ENCODE measurements at regions not wholly inside any gene's neighbourhood (a gene's known extent, or its start where the extent isn't known, plus 50 kb on each side); places are given as distances from the start of the nearest gene placed in this dataset.

DNA sequence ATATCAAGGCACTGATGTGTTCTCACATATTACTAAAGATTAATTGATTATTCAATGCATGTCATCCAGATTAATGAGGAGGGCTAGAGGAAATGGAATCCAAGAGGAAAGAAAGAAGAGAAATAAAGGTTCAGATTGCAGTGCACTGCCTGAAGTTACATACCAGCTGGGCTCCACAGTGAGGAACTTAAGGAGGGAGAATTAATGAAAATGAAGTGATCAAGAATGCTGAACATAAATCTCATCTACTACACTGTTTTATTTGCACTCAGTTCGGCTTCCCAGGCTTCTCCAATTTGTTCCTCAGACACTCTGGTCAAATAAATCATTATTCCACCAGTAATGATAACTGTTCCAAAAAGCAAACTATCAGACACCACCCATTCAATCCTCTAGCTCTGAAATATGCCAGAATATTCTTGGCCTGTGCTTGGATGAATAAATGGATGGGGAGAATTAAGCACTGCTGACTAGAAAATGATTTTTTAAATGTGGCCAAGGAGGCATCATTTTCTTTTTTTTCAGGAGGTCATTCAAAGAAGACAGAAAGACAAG is 88.6 kb upstream of the FBN2 start:
- no peak overlapping the region for H3K4me3 ChIP-seq (replicated peaks in 1 of 2; ENCODE audit: low read depth in 2 of 2, low read length in 2 of 2)
- no peak for TF ChIP-seq CTCF (IDR thresholded peaks at IDR 0.05; ENCODE audit: low read depth, low read length)
- DNase-seq (ENCODE audit: low read depth in 2 of 2): no peak

DNA sequence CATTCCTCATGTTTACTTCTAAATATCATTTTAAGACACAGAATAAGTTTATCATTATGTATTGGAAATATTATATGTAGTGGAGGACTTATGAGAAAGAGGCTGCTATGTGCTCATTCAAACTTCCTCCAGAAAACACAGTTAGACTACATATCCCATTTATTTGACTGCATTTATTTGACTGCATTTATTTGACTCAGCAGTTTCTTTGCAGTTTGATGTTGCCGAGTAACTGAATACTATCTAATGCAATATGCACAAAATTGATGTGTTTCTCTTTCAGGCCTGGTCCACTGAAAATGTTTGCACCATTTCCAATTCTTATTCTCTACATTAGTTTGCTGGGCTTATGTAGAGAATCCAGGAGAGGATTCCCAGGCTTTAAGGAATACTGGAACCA is 89.9 kb upstream of the FBN2 start:
- TF ChIP-seq CTCF (IDR thresholded peaks at IDR 0.05; ENCODE audit: low read depth, low read length): no peak
- no peak for DNase-seq (ENCODE audit: low read depth in 2 of 2)
- no peak overlapping the region for H3K4me3 ChIP-seq (replicated peaks in 1 of 2; ENCODE audit: low read depth in 2 of 2, low read length in 2 of 2)

GRCh38 chr5:128629157-128629556 is 91.1 kb upstream of the FBN2 start:
- TF ChIP-seq CTCF (IDR thresholded peaks at IDR 0.05; ENCODE audit: low read depth, low read length): no peak
- H3K4me3 ChIP-seq (replicated peaks in 1 of 2; ENCODE audit: low read depth in 2 of 2, low read length in 2 of 2): no peak overlapping the region
- peak in 1 of 2 donors; percentile 17 for DNase-seq (ENCODE audit: low read depth in 2 of 2)

GRCh38 chr5:128630121-128630520 is 92.1 kb upstream of the FBN2 start:
- DNase-seq (ENCODE audit: low read depth in 2 of 2): no peak
- no peak for TF ChIP-seq CTCF (IDR thresholded peaks at IDR 0.05; ENCODE audit: low read depth, low read length)
- H3K4me3 ChIP-seq (replicated peaks in 1 of 2; ENCODE audit: low read depth in 2 of 2, low read length in 2 of 2): no peak overlapping the region

- TF ChIP-seq CTCF (IDR thresholded peaks at IDR 0.05; ENCODE audit: low read depth, low read length): no peak
- DNase-seq (ENCODE audit: low read depth in 2 of 2): no peak
- H3K4me3 ChIP-seq (replicated peaks in 1 of 2; ENCODE audit: low read depth in 2 of 2, low read length in 2 of 2): no peak overlapping the region
Measured at GRCh38 chr5:128631771-128632170, 93.7 kb upstream of the FBN2 start.

- DNase-seq (ENCODE audit: low read depth in 2 of 2): peak; percentile 20 to 43
- no peak for TF ChIP-seq CTCF (IDR thresholded peaks at IDR 0.05; ENCODE audit: low read depth, low read length)
- H3K4me3 ChIP-seq (replicated peaks in 1 of 2; ENCODE audit: low read depth in 2 of 2, low read length in 2 of 2): no peak overlapping the region
Measured at GRCh38 chr5:128632264-128632663, 94.2 kb upstream of the FBN2 start.

- no peak for DNase-seq (ENCODE audit: low read depth in 2 of 2)
- no peak overlapping the region for H3K4me3 ChIP-seq (replicated peaks in 1 of 2; ENCODE audit: low read depth in 2 of 2, low read length in 2 of 2)
- TF ChIP-seq CTCF (IDR thresholded peaks at IDR 0.05; ENCODE audit: low read depth, low read length): no peak
Measured at GRCh38 chr5:128633901-128634300, 95.9 kb upstream of the FBN2 start.
